HUDEP-2 (cell line): ENCODE measurements at regions not wholly inside any gene's neighbourhood (a gene's known extent, or its start where the extent isn't known, plus 50 kb on each side); places are given as distances from the start of the nearest gene placed in this dataset.

Source experiments
- DNase-seq, 76 experiments: peaks; one replicate each; lab custom pipeline; 2025; ENCODE audit not compliant: unreplicated experiment in 76 of 76; lab: John Stamatoyannopoulos, UW

DNA sequence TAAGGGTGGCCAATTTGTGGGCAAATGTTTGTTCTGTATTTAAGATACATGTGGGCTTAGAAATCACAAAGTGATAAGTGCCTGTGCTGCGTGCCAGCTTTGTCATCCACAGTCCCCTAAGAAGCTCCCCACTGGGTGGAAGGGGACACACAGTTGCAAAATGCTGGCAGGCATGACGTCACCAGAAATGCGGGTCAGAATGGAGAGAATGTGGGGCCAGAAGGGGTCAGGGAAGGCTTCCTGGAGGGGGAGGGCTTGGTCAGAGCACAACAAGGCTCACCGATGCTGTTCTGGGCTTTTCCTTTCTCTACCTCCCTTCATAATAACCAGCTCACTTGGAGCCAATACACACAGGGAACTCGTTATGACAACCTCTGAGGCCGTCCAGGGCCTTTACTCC, 207.3 kb downstream of the URI1 start:
- no peak for DNase-seq

- no peak for DNase-seq
Observed at GRCh38 chr19:30150626-30151025, 208.6 kb downstream of the URI1 start.

GRCh38 chr19:30151081-30151480, 209.0 kb downstream of the URI1 start:
- no peak for DNase-seq

GRCh38 chr19:30152510-30153291, 210.7 kb downstream of the URI1 start:
- no peak for DNase-seq

DNA sequence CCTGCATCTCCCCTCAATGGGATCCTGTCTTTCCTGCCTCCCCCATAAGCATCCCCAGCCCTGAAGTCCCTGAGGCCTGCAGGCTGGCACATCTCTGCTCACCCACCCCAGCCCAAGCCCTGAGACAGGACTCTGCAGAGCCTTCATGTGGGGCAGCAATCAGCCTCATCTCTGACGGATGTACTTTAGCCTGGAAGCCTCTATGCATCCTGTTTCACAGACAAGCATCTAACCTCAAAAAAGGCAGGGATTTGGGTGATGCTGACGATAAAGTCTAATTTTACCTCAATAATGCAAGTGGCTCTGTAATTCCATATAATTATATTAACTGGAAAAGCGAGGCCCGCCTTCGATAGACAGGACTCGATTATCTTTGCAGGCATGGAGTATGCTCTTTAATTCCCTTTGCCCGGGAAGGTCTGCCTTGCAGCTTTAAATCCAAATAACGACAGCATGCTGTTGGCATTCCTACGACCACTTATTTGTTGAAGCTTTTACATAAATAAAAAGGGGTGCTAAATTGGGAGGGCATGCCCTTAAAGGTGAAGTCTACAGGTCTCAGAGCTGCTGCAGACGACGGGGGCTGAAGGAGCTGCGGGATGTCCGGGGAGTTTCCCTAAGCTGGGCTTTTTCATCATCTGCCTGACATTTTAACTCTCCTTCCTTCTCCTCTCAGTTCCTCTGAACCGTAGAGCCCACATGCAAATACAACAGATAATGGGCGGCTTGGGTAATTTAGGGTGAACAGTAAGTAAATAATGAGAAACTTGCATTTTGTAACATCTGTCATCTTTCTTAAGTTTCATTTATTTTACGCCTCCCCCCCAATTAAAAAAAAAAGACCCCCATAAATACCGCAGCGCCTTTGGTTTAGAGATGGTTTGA, 211.5 kb downstream of the URI1 start:
- DNase-seq: no peak

GRCh38 chr19:30154410-30154809, 212.4 kb downstream of the URI1 start:
- DNase-seq: no peak

DNA sequence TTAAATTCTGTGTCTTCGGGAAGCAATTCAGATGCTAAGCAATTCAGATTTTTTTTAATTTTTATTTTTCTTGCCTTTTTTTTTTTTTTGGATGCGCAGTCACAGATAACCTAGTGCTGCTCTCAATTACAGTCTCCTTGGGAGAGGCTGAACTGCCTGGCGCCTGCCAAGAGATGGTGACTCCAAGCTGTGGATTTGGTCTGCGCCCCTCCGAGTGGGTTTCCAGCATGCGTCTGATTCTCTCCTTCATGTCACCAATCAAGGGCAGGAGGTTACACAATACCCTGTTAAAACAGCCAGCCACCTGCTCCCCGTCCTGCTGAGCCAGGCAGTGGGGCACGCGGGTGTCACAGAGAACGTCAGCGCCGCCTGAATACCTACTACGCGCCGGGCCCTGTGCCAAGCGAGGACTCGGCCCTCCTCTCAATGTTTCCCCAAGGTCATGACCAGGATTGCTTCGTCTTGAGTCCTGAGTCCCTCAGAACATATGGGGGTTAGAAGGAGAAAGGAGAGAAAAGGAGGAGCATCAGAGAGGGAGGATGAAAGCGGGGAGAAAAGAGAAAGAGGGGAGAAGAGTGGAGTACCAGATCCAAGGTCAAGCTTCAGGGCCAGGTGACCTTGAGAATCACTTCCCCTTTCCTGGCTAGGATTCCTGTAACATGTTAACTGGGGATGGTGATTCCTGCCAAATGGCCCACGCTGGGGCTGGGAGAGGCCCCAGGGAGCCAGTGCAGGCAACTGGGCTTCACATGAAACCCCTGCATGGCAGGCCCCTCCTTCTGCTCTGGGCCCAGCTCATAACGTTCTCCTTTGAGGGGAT, 213.6 kb downstream of the URI1 start:
- no peak for DNase-seq

DNA sequence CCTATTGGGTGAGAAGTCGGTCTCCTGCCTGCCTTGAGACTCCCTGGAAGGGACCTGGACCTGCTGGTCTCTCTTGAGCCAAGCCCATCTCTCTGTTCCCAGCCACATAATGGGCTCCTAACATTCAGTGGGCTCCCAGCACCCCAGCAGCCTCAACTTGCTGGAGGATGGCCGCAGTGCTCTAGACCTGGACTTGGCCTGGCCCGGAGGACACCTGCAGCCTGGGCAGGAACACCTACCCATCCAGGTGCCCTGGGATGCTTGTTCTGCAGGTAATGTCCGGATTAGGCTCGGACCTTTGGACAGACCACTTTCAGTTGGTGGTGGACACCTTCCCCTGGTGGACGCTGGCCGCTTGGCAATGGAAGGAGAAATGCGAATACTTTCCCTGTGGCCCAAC, 214.6 kb downstream of the URI1 start:
- no peak for DNase-seq

DNA sequence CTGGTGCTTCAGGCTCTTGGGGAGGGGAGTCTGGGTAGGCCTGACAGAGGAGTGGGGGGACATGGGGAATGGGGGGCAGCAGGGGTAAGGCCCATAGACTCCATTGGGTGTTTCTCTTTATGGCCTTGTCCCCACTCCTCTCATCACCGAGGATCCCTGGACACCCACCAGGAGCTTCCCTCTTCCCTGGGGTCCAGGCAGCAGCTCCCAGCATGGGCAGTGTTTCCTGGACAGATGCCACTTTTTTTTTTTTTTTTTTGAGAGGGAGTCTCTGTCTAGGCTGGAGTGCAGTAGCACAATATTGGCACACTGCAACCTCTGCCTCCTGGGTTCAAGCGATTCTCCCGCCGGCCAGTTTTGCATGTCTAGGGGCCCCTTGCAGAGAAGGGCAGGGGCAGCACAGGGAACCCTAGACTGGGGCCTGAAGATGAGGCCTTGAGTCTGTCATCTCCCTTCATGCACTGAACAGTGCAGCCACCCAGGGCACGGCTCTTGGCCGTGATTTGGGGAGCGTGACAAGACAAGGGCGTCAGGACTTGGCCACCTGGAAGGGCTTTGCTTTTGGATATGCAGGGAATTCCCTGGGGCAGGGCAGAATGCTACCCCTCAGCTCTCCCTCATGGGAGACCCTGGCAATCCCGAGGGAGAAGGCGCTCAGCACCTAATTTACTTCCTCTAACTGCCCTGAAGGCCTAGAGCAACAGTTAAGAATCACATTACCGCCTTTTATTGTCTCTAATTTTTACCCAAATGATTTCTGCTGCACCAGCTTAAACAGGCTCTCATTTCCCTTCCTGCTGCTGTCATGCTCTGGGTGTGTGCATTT, 213.9 kb upstream of the ZNF536 start:
- DNase-seq: no peak

- DNase-seq: no peak
Observed at GRCh38 chr19:30158893-30159245, 213.3 kb upstream of the ZNF536 start.

DNA sequence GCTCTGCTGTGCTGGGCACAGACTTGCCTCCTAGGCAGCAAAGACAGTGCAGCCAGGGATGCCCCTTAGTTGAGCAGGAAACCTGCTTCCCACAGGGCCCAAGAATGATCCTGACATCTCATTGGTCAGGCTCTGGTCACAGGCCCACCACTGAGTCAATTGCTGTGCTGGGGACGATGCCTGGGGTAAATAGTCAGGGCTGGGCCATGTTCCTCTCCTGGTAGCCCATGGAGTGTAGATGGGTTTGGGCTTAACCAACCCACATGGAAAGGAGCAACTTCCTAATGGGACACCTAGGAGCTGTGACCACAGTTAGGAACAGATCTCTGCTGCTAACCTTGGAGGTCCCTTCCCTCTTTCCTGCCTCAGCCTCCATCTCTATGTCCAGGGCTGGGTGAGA, 212.5 kb upstream of the ZNF536 start:
- no peak for DNase-seq

GRCh38 chr19:30160426-30160825, 211.8 kb upstream of the ZNF536 start:
- DNase-seq: no peak

DNA sequence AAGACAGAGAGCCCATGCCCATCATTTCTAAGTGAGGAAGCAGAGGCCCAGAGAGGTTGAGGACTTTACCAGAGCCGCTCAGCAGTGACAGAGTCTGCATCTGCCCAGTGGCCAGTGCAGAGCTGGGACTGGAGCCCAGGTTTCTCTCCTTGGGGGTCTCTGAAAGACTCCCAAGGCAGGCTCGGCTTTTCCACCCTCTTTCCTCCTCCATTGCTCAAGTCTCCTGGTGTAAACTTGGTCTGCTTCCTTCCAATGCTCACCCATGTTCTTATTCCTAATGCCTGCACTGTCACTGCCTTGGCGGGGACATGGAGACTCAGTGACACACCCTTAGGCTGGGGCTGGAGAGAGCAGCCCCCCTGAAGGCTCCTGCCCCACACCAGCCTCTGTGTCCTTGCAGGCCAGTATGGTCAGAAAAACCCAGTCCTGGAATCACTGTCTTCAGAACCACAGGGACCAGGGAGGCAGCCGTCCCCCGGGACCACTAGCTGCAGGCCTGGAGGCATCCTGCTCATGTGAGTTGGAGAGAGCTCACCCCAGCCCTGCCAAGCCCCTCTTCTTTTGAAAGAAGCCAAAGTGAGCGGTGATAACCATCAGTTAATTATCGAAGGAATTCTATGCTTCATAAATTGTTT, 211.0 kb upstream of the ZNF536 start:
- DNase-seq: no peak

DNA sequence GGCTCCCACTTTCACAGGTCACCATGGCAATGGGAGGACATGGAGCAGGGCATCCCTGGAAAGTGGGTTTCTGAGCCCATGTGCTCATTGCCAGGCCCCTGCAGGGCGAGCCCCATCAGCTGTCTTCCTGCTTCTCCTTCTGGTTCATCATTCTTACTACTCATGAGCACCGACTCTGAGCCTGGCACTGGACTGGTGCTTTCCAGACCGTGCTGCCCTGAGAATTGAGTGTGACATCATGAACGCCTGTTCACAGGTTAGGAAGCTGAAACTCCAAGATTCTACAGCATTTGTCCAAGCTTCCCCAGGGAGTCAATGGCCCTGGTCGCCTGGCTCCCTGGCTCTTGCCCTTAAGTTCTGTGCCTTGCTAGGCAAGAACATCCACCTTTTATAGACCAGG, 210.4 kb upstream of the ZNF536 start:
- no peak for DNase-seq

GRCh38 chr19:30162718-30163117, 209.5 kb upstream of the ZNF536 start:
- no peak for DNase-seq

DNA sequence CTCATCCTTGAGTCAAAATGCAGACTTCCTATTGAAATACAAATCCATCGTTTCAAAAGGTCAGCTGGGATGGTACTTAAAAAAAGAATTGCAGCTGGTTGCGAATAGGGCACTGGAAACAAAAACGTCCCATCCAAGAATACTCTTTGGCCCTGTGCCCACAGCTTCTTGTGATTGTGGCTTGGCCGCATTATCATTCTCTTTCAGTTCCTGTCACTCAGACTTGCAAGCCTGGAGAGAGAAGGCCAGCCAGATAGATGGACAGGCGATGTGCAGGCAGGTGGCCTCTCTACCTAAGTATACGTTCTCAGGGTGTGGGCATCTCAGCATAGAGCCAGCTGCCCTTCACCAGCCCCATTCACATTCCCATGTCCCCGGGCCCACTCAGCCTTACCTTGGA, 208.5 kb upstream of the ZNF536 start:
- no peak for DNase-seq

DNA sequence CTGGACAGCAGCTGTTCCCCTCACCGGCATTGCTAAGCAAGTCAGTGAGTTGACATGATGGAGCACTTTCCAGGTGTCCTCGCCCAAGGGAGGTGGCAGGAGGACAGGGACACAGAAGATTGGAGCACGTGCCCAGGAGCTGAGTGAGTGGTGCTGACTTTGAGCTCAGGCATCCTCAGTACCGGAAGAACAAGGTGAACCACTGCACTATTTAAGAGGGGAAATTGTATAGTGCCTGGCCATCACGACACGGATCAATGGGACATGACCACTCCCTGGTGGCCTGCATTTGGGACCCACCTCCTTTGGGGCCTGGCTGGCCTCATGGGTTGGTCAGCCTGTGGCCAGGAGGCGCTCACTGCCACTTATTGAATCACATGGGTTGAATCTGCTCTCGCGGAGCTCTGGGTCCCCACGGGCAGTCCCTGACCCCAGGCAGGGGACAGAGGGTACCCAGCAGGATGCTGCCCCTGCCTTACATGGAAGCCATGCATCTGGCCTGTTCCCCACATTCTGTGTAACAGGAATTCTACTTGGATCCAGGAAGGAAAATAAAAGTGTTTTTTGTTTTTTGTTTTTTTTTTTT, 206.9 kb upstream of the ZNF536 start:
- DNase-seq: no peak

GRCh38 chr19:30167206-30167868, 204.8 kb upstream of the ZNF536 start:
- DNase-seq: no peak
